Mucosa of rectum (tissue), 2 donors: ENCODE measurements at regions not wholly inside any gene's neighbourhood (a gene's known extent, or its start where the extent isn't known, plus 50 kb on each side); places are given as distances from the start of the nearest gene placed in this dataset.

Experiments used
- H3K27ac ChIP-seq, 2 donors: one replicate each; pipeline ENCODE4 v1.7.0; 2013; ENCODE audit warnings: inconsistent platforms in 2 of 2, low read depth in 2 of 2, low read length in 2 of 2
- H3K27me3 ChIP-seq, 2 donors: one replicate each; pipeline ENCODE4 v1.7.0; 2013; ENCODE audit warnings: low read length in 2 of 2; ENCODE audit not compliant: control insufficient read depth in 2 of 2, insufficient read depth in 2 of 2
- H3K36me3 ChIP-seq, 2 donors: one replicate each; pipeline ENCODE4 v1.7.0; 2013; ENCODE audit warnings: low read length in 2 of 2; ENCODE audit not compliant: control insufficient read depth in 2 of 2, insufficient read depth in 2 of 2
- H3K4me1 ChIP-seq, 2 donors: one replicate each; pipeline ENCODE4 v1.7.0; 2013; ENCODE audit warnings: low read length in 2 of 2, mild to moderate bottlenecking in 1 of 2; ENCODE audit not compliant: control insufficient read depth in 2 of 2, insufficient read depth in 2 of 2
- H3K4me3 ChIP-seq, 2 donors: one replicate each; pipeline ENCODE4 v1.7.0; 2013; ENCODE audit warnings: low read length in 2 of 2
- H3K9ac ChIP-seq, 2 donors: one replicate each; pipeline ENCODE4 v1.7.0; 2013; ENCODE audit warnings: low read length in 2 of 2, low read depth in 1 of 2, mild to moderate bottlenecking in 1 of 2
- H3K9me3 ChIP-seq, 2 donors: one replicate each; pipeline ENCODE4 v1.7.0; 2013; ENCODE audit warnings: low read length in 2 of 2; ENCODE audit not compliant: control insufficient read depth in 2 of 2
- donor health status: healthy.
- donor health status: Normal muscosa, but diverticular disease.

DNA sequence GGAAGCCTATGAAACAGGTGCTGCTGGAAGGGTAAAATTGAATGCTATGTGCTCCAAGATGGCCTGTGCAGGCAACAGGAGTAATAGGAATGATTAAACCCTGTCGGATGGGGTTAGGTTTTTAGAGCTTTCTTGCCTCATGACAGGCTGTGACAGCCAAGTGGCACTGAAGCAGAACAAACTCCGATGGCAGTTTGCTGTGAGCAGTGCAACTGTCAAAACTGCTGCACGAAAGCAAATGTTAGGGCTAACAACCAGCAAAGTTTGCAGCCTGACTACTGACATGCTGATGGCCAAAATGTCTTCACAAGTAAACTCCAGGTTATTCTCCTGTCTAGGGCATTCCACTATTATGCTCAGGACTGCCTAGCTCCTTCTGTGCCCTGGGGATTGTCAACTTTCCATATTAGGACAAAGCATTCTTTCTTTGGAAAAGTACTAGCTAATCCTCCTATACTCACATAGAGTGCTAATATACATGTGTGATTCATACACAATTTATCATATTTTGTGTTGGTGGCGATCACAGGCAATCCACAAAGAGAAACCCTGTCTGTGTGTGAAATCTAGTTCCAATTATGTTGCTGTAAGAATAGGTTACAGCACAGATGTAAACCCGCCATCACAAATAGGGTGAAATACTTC is 486.6 kb upstream of the TENM3 start:
- Histone ChIP-seq H3K9me3 (no peaks in the 10 kb centered on the region), H3K27ac (no peak overlapping the region), H3K36me3 (no peaks in the 10 kb centered on the region), H3K4me1 (no peaks in the 10 kb centered on the region), H3K9ac (no peak overlapping the region), H3K27me3 (no peaks in the 10 kb centered on the region), H3K4me3 (no peak overlapping the region)

DNA sequence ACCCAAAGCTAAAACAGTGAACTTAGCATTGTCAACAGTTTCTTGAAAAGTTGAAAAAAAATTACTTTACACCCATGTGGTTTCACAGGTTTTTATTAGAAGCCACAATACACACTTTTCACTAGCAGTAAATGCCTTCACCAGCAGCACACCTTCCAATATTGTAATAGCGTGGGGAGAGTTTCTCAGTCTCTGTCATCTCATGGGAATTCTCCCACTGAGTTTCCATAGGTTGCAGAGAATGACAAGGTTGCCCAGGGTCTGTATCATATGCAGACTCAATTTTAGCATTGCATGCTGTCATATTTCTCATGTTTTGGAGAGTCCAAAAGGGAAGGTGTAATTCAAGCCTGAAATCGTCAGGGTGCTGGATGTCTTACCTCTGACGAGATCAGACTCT is 486.1 kb upstream of the TENM3 start:
- Histone ChIP-seq H3K4me1 (no peaks in the 10 kb centered on the region), H3K9ac (no peak overlapping the region), H3K36me3 (no peaks in the 10 kb centered on the region), H3K27ac (no peak overlapping the region), H3K27me3 (no peaks in the 10 kb centered on the region), H3K4me3 (no peak overlapping the region), H3K9me3 (no peaks in the 10 kb centered on the region)

DNA sequence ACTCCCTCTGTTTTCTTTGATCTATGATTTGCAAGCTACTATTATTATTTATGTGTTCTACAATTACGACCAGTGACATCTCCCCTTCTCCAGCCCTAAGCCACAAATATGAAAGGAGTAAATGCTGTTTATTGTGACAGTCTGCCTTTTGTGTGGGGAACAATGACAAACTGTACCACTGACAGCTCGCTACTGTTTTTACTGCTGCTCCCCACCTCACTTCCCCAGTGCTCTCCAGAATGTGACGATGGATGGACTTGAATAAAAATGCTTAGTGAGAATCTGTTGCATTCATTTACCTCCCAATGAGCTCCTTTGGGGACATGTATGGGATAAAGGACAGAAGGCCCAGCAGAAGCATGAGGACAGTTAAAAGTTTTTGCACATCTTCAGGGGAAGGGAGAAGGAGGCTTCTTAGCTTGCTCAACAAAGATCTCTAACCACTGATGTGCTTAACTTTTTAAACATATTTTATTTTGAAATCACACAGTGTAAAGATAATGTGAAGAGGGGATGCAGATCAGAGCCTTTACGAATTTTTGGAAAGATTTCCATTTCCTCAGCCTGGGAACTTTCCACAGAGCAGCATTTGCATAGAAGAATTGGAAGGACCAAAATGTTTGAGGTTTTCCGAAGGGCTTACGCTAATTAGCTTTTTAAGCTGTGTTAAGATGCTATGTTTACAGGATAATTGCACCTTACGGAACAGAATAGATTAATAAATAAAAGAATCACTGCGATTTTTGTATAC is 485.1 kb upstream of the TENM3 start:
- Histone ChIP-seq H3K9me3 (no peaks in the 10 kb centered on the region), H3K4me1 (no peaks in the 10 kb centered on the region), H3K4me3 (no peak overlapping the region), H3K27ac (no peak overlapping the region), H3K36me3 (no peaks in the 10 kb centered on the region), H3K27me3 (no peaks in the 10 kb centered on the region), H3K9ac (no peak overlapping the region)

DNA sequence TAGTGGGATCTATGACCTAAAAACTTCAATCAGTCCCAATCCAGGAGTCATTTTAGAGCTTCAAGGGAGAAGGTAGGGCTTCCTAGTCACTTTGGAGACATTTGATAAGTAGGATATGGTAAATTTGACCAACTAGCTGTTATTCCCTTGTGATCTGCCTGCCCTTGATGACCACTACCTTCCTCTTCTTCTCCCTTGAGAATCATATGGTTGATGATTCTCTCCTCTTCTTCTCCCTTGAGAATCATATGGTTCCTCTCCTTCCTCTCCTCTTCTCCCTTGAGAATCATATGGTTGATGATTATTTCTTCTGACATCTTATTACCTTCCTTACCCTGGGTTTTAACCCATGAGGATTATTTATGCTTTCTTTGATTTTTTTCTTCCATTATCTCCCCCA is 482.6 kb upstream of the TENM3 start:
- H3K4me3 ChIP-seq = no peak overlapping the region
- H3K27me3 ChIP-seq = no peaks in the 10 kb centered on the region
- H3K4me1 ChIP-seq = no peaks in the 10 kb centered on the region
- no peak overlapping the region for H3K9ac ChIP-seq
- H3K36me3 ChIP-seq = no peaks in the 10 kb centered on the region
- H3K27ac ChIP-seq = no peak overlapping the region
- no peaks in the 10 kb centered on the region for H3K9me3 ChIP-seq

DNA sequence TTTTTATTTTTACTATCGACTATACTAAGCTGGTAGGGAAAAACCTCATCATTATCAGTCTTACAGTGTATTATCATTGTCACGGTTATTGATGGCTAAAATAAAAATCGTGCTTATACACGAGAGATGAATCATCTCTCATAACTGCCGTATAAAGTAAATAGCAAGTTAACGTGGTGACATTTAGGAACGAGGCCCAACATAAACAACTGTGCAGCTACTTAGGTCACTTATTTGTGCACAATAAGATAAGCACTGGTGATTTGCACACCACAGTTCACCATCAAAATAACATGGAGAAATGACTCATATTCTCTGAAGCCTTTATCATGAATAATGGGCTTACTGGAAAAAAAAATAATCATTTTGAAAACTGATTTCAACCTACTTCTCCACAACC is 482.0 kb upstream of the TENM3 start:
- no peaks in the 10 kb centered on the region for H3K9me3 ChIP-seq

DNA sequence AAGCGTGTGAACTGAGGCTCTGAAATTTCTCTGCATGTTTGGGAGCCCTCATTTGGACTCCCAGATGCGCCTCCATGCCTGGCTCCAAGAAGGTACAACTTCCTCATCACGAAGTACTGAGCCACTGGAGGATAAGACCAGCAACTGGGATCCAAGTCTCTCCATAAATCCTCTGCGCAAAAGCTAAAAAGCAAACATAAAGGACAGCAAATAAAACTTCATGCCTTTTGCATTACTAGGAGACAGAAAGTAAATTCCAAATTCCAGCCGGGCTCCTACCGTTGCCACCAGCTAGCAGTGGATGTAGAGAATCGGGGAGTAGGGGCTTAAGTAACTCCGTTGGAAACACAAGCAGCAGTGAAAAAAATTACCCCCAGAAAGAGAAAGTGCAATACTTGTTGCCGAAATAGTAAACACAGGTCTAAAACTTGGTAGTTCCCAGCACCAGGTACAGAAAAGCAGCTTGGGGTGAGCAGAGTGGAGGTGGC is 477.1 kb upstream of the TENM3 start:
- Histone ChIP-seq H3K27ac (no peak overlapping the region), H3K27me3 (no peaks in the 10 kb centered on the region), H3K9ac (no peak overlapping the region), H3K4me3 (no peak overlapping the region), H3K9me3 (no peaks in the 10 kb centered on the region), H3K4me1 (no peaks in the 10 kb centered on the region), H3K36me3 (no peaks in the 10 kb centered on the region)

More for the DNA sequence above, 482.0 kb upstream of the TENM3 start:
- no peaks in the 10 kb centered on the region for H3K4me1 ChIP-seq
- no peak overlapping the region for H3K4me3 ChIP-seq
- H3K9ac ChIP-seq = no peak overlapping the region
- no peak overlapping the region for H3K27ac ChIP-seq
- no peaks in the 10 kb centered on the region for H3K36me3 ChIP-seq
- H3K27me3 ChIP-seq = no peaks in the 10 kb centered on the region

DNA sequence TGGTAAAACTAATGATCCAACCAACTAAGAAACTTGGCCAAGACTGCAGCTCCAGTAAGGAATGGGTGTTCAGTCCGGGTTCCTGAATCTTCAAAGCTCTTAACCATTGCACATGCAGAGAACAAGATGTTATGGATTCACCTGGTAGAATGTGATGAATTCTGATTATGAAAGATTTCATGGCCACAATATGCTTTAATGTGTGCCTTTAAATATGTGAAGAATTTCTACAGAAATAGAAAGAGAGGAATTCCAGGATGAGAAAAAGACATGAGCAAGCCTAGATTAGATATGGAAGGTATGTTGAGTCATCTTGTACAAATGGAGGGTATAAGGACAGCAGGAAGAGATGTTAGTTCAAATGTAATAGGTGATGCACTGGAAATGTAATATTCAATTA is 472.2 kb upstream of the TENM3 start:
- Histone ChIP-seq H3K27me3 (no peaks in the 10 kb centered on the region), H3K4me3 (no peak overlapping the region), H3K27ac (no peak overlapping the region), H3K36me3 (no peaks in the 10 kb centered on the region), H3K9me3 (no peaks in the 10 kb centered on the region), H3K9ac (no peak overlapping the region), H3K4me1 (no peaks in the 10 kb centered on the region)

DNA sequence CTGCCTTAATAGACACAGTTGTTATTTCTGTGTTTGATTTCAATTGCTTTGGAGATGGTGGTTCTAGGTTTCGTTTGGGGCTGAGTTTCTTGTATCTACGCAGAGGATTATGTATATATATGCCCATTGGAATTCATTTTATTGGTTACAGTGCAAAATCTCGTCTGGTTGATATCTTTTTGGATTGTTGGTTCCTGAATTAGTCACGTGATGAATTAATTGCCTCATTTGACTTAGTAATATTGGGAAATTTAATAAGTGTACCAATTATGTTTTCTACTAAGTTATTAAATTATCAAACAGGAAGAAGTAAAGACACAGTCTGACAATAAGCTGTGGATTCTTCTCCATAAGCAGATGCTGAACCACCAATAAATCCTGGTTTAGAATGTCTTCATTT is 467.9 kb upstream of the TENM3 start:
- Histone ChIP-seq H3K9me3 (no peaks in the 10 kb centered on the region), H3K36me3 (no peaks in the 10 kb centered on the region), H3K4me1 (no peaks in the 10 kb centered on the region), H3K9ac (no peak overlapping the region), H3K4me3 (no peak overlapping the region), H3K27ac (no peak overlapping the region), H3K27me3 (no peaks in the 10 kb centered on the region)

DNA sequence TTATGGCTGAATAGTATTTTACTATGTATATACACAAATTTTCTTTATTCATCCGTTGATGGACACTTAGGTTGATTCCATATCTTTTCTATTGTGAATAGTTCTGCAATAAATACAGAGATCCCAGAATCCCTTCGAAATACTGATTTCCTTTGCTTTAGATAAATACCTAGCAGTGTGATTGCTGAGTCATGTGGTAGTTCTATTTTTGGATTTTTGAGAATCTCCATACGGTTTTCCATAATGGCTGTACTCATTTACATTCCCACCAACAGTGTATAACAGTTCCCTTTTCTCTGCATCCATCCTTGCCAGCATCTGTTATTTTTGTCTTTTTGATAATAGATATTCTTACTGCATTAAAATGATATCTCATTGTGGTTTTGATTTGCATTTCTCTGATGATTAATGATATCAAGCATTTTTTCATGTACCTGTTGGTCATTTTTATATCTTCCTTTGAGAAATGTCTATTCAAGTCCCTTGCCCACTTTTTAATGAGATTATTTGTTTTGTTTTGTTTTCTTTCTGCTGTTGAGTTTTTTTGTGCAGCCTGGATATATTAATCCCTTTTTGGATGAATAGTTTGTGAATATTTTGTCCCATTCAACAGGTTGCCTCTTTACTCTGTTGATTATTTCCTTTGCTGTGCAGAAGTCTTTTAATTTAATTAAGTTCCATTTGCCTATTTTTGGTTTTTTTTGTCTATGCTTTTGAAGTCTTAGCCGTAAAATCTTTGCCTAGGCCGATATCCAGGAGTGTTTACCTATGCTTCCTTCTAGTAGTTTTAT is 466.7 kb upstream of the TENM3 start:
- Histone ChIP-seq H3K4me1 (no peaks in the 10 kb centered on the region), H3K27ac (no peak overlapping the region), H3K36me3 (no peaks in the 10 kb centered on the region), H3K9me3 (no peaks in the 10 kb centered on the region), H3K27me3 (no peaks in the 10 kb centered on the region), H3K9ac (no peak overlapping the region), H3K4me3 (no peak overlapping the region)

DNA sequence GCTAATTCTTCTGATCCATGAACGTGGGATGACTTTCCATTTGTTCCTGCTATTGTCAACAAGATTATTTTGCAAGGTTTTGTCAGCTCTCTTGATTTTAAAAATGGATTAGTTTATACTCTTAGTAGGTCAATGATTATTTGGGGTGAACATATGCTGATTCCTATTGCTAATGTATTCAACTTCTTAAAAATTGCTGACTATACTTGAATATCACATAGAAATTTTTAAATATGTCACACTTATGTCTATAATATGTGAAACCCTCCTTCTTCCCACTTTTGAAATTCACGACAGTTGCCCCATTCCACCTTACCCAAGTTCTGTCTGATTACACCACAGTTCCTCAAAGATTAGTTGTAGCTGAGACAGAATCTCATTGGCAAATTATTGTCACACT is 465.7 kb upstream of the TENM3 start:
- Histone ChIP-seq H3K4me3 (no peak overlapping the region), H3K9me3 (no peaks in the 10 kb centered on the region), H3K27me3 (no peaks in the 10 kb centered on the region), H3K9ac (no peak overlapping the region), H3K27ac (no peak overlapping the region), H3K36me3 (no peaks in the 10 kb centered on the region), H3K4me1 (no peaks in the 10 kb centered on the region)
